HCT116 (cell line): ENCODE measurements at regions not wholly inside any gene's neighbourhood (a gene's known extent, or its start where the extent isn't known, plus 50 kb on each side); places are given as distances from the start of the nearest gene placed in this dataset.

Source experiments
- ATF3 ChIP-seq: IDR thresholded peaks from 2 replicates; pipeline ENCODE4 v1.6.1; 2012
- CTCF ChIP-seq, 3 experiments: fragments of 200-600 bp in 1 of 3; sonication (generic) in 1 of 3; IDR thresholded peaks in 2 of 3; conservative IDR thresholded peaks in 1 of 3; 2 replicates each; pipeline ENCODE4 v1.5.1; 2012 to 2017; ENCODE audit warnings: low read depth in 2 of 3, low read length in 2 of 3, antibody characterized with exemption in 1 of 3, borderline replicate concordance in 1 of 3, control low read depth in 1 of 3, mild to moderate bottlenecking in 1 of 3, mixed read lengths in 1 of 3, mixed run types in 1 of 3, moderate library complexity in 1 of 3; ENCODE audit not compliant: insufficient read depth in 1 of 3
- MAX ChIP-seq: IDR thresholded peaks from 2 replicates; pipeline ENCODE4 v1.6.1; 2012
- POLR2A ChIP-seq: IDR thresholded peaks from 2 replicates; pipeline ENCODE4 v1.7.0; 2011; ENCODE audit warnings: borderline replicate concordance; ENCODE audit not compliant: insufficient read depth, insufficient read length; ENCODE audit errors: extremely low read depth
- POLR2AphosphoS5 ChIP-seq: IDR thresholded peaks from 2 replicates; pipeline ENCODE4 v1.6.1; 2011; ENCODE audit warnings: mild to moderate bottlenecking, low read depth, low read length, moderate library complexity

GRCh38 chr6:165987483-165988301, 180.0 kb downstream of the TBXT start:
- TF ChIP-seq CTCF (IDR thresholded peaks at IDR 0.05 in 2 of 3, conservative IDR thresholded peaks at IDR 0.05 in 1 of 3; ENCODE audit: borderline replicate concordance in 1 of 3, insufficient read depth in 1 of 3, low read depth in 2 of 3, low read length in 2 of 3) (no peak), POLR2A (no peak), ATF3 (no peak), MAX (no peak), POLR2AphosphoS5 (no peak)
